WTC11 (cell line): ENCODE measurements at regions not wholly inside any gene's neighbourhood (a gene's known extent, or its start where the extent isn't known, plus 50 kb on each side); places are given as distances from the start of the nearest gene placed in this dataset.

Source experiments
- ATAC-seq: fragments of 200-7000 bp; cut with Tn5 transposase; 2 replicates; pipeline ENCODE4 v1.10.0; 2021; ENCODE audit warnings: mild to moderate bottlenecking, moderate library complexity
- CTCF ChIA-PET: fragments of 300-600 bp; sonication (Branson Sonifier 250); formaldehyde crosslinking; loops from one replicate; lab custom pipeline; 2021; ENCODE audit warnings: antibody characterized with exemption; lab: Charles Lee
- POLR2A ChIA-PET: fragments of 350-600 bp; sonication (Branson Sonifier 250); formaldehyde crosslinking; loops from one replicate; lab custom pipeline; 2021; ENCODE audit warnings: antibody characterized with exemption; lab: Charles Lee
- DNase-seq: peaks from one replicate; pipeline ENCODE4 v3.0.0; 2021; ENCODE audit warnings: low spot score
- H3K27ac Mint-ChIP-seq: 2 replicates; pipeline ENCODE4 v1.8.0; 2021; ENCODE audit warnings: mixed read lengths
- H3K27me3 Mint-ChIP-seq: 2 replicates; pipeline ENCODE4 v1.8.0; 2021; ENCODE audit warnings: low read depth, mild to moderate bottlenecking, moderate library complexity, mixed read lengths
- H3K36me3 Mint-ChIP-seq: 2 replicates; pipeline ENCODE4 v1.8.0; 2021; ENCODE audit warnings: mixed read lengths
- H3K4me1 Mint-ChIP-seq: 2 replicates; pipeline ENCODE4 v1.8.0; 2022; ENCODE audit warnings: mixed read lengths
- H3K4me3 Mint-ChIP-seq: 2 replicates; pipeline ENCODE4 v1.8.0; 2021; ENCODE audit warnings: mild to moderate bottlenecking, moderate library complexity, mixed read lengths
- H3K9me3 Mint-ChIP-seq: 2 replicates; pipeline ENCODE4 v1.8.0; 2021; ENCODE audit warnings: mixed read lengths
- ATF1 ChIP-seq: sonication (generic); formaldehyde crosslinking; IDR thresholded peaks from 2 replicates; pipeline ENCODE4 v1.8.1; 2023; ENCODE audit warnings: mild to moderate bottlenecking, moderate library complexity, missing genetic modification reagents
- ELF4 ChIP-seq: sonication (generic); formaldehyde crosslinking; IDR thresholded peaks from 2 replicates; pipeline ENCODE4 v1.8.1; 2022; ENCODE audit warnings: low read depth, mild to moderate bottlenecking, moderate library complexity, missing genetic modification reagents
- FOXK1 ChIP-seq: sonication (generic); formaldehyde crosslinking; IDR thresholded peaks from 2 replicates; pipeline ENCODE4 v1.8.0; 2022; ENCODE audit warnings: mild to moderate bottlenecking, moderate library complexity, missing genetic modification reagents
- GTF2I ChIP-seq: fragments of 250-450 bp; sonication (Bioruptor Pico); conservative IDR thresholded peaks from 2 replicates; pipeline ENCODE4 v1.4.0; 2021; ENCODE audit warnings: mild to moderate bottlenecking
- KAT7 ChIP-seq: sonication (generic); formaldehyde crosslinking; IDR thresholded peaks from 2 replicates; pipeline ENCODE4 v1.8.1; 2023; ENCODE audit warnings: missing genetic modification reagents, mild to moderate bottlenecking, borderline replicate concordance
- MAX ChIP-seq: sonication (generic); formaldehyde crosslinking; IDR thresholded peaks from 2 replicates; pipeline ENCODE4 v1.8.0; 2022; ENCODE audit warnings: mild to moderate bottlenecking, missing genetic modification reagents
- MLX ChIP-seq: sonication (generic); formaldehyde crosslinking; IDR thresholded peaks from 2 replicates; pipeline ENCODE4 v1.8.1; 2023; ENCODE audit warnings: mild to moderate bottlenecking, missing genetic modification reagents, moderate library complexity
- NR1H2 ChIP-seq: sonication (generic); formaldehyde crosslinking; IDR thresholded peaks from 2 replicates; pipeline ENCODE4 v1.9.0; 2021; ENCODE audit warnings: mild to moderate bottlenecking, moderate library complexity, missing genetic modification reagents
- NR2C2 ChIP-seq: sonication (generic); formaldehyde crosslinking; IDR thresholded peaks from 2 replicates; pipeline ENCODE4 v1.8.0; 2022; ENCODE audit warnings: mild to moderate bottlenecking, missing genetic modification reagents
- PRDM15 ChIP-seq: sonication (generic); formaldehyde crosslinking; IDR thresholded peaks from 2 replicates; pipeline ENCODE4 v1.8.0; 2022; ENCODE audit warnings: missing genetic modification reagents
- PREB ChIP-seq: sonication (generic); formaldehyde crosslinking; IDR thresholded peaks from 2 replicates; pipeline ENCODE4 v1.8.1; 2022; ENCODE audit warnings: mild to moderate bottlenecking, missing genetic modification reagents, moderate library complexity, borderline replicate concordance
- RELA ChIP-seq: sonication (generic); formaldehyde crosslinking; IDR thresholded peaks from 2 replicates; pipeline ENCODE4 v1.8.1; 2022; ENCODE audit warnings: missing genetic modification reagents, mild to moderate bottlenecking, borderline replicate concordance
- TCF7 ChIP-seq: sonication (generic); formaldehyde crosslinking; IDR thresholded peaks from 2 replicates; pipeline ENCODE4 v1.8.0; 2022; ENCODE audit warnings: mild to moderate bottlenecking, low read depth, missing genetic modification reagents, moderate library complexity
- TEAD4 ChIP-seq: sonication (generic); formaldehyde crosslinking; IDR thresholded peaks from 2 replicates; pipeline ENCODE4 v1.8.0; 2022; ENCODE audit warnings: mild to moderate bottlenecking, missing genetic modification reagents
- ZNF219 ChIP-seq: sonication (generic); formaldehyde crosslinking; IDR thresholded peaks from 2 replicates; pipeline ENCODE4 v1.8.0; 2023; ENCODE audit warnings: missing genetic modification reagents, mild to moderate bottlenecking, borderline replicate concordance
- ZNF423 ChIP-seq: fragments of 250-450 bp; sonication (Bioruptor Pico); IDR thresholded peaks from 2 replicates; pipeline ENCODE4 v2.1.2; 2022; ENCODE audit warnings: mild to moderate bottlenecking, moderate library complexity
- ZNF512 ChIP-seq: sonication (generic); formaldehyde crosslinking; IDR thresholded peaks from 2 replicates; pipeline ENCODE4 v1.8.1; 2022; ENCODE audit warnings: missing genetic modification reagents, borderline replicate concordance
- ZNF532 ChIP-seq: fragments of 250-450 bp; sonication (Bioruptor Pico); IDR thresholded peaks from 2 replicates; pipeline ENCODE4 v1.9.0; 2021; ENCODE audit warnings: mild to moderate bottlenecking, borderline replicate concordance
- TF ChIP-seq, protein P1 (sequence below): fragments of 250-450 bp; sonication (Bioruptor Pico); IDR thresholded peaks from 2 replicates; pipeline ENCODE4 v1.9.0; 2021; ENCODE audit warnings: mild to moderate bottlenecking
- TF ChIP-seq, protein P2 (sequence below): fragments of 250-450 bp; sonication (Bioruptor Pico); IDR thresholded peaks from 2 replicates; pipeline ENCODE4 v1.9.0; 2021; ENCODE audit warnings: mild to moderate bottlenecking

DNA sequence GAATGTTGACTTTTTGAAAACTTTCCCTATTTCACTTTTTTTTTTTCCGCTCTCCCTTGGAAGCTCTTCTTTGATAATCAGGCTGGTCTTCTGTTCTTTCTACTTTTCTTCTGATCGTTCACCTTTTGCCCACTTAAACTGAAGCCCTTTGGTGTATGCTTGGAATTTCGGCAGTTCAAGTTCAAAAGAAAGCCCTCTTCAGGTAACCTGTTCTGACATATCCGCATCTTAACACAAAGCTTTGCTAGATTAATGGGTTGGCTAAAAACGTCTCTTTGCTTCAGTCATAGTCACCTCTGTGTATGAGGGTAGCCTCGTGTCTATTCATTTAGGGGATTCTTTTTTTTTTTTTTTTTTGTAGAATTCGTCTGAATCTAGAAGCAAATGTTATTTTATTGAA lies 1115.8 kb upstream of the RBFOX1 start:
- no peak for TF ChIP-seq MAX
- no peak for TF ChIP-seq ZNF512
- no peak for TF ChIP-seq TEAD4 (CRISPR knock-in tag)
- TF ChIP-seq, protein P1, sequence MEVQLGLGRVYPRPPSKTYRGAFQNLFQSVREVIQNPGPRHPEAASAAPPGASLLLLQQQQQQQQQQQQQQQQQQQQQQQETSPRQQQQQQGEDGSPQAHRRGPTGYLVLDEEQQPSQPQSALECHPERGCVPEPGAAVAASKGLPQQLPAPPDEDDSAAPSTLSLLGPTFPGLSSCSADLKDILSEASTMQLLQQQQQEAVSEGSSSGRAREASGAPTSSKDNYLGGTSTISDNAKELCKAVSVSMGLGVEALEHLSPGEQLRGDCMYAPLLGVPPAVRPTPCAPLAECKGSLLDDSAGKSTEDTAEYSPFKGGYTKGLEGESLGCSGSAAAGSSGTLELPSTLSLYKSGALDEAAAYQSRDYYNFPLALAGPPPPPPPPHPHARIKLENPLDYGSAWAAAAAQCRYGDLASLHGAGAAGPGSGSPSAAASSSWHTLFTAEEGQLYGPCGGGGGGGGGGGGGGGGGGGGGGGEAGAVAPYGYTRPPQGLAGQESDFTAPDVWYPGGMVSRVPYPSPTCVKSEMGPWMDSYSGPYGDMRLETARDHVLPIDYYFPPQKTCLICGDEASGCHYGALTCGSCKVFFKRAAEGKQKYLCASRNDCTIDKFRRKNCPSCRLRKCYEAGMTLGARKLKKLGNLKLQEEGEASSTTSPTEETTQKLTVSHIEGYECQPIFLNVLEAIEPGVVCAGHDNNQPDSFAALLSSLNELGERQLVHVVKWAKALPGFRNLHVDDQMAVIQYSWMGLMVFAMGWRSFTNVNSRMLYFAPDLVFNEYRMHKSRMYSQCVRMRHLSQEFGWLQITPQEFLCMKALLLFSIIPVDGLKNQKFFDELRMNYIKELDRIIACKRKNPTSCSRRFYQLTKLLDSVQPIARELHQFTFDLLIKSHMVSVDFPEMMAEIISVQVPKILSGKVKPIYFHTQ (CRISPR knock-in tag) = no peak
- TF ChIP-seq KAT7 = no peak
- no peak for TF ChIP-seq ZNF423 (CRISPR knock-in tag)
- TF ChIP-seq FOXK1 (CRISPR knock-in tag) = no peak
- TF ChIP-seq, protein P2, sequence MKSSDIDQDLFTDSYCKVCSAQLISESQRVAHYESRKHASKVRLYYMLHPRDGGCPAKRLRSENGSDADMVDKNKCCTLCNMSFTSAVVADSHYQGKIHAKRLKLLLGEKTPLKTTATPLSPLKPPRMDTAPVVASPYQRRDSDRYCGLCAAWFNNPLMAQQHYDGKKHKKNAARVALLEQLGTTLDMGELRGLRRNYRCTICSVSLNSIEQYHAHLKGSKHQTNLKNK (CRISPR knock-in tag) = no peak
- no peak for TF ChIP-seq NR1H2 (CRISPR knock-in tag)
- no peak for TF ChIP-seq ZNF532 (CRISPR knock-in tag)
- TF ChIP-seq TCF7 (CRISPR knock-in tag) = no peak
- TF ChIP-seq ELF4 (CRISPR knock-in tag) = no peak
- TF ChIP-seq NR2C2 (CRISPR knock-in tag) = no peak
- TF ChIP-seq PREB (CRISPR knock-in tag) = no peak
- no peak for TF ChIP-seq PRDM15 (CRISPR knock-in tag)
- TF ChIP-seq ZNF219 (CRISPR knock-in tag) = no peak
- TF ChIP-seq ATF1 = no peak
- no peak for TF ChIP-seq RELA (CRISPR knock-in tag)
- TF ChIP-seq GTF2I (CRISPR knock-in tag) = no peak
- no peak for TF ChIP-seq MLX (CRISPR knock-in tag)
- Mint-ChIP-seq H3K4me3 (no peak overlapping the region), H3K9me3 (peaks cover 65% of the 10 kb centered on the region), H3K27me3 (peaks cover 11% of the 10 kb centered on the region), H3K27ac (no peak overlapping the region), H3K4me1 (no peaks in the 10 kb centered on the region), H3K36me3 (peaks cover 53% of the 10 kb centered on the region)
- CTCF ChIA-PET = no interaction called here
- POLR2A ChIA-PET = no interaction called here
- DNase-seq (no peak), ATAC-seq (no peak)
